ENCODE measurements at regions not wholly inside any gene's neighbourhood (a gene's known extent, or its start where the extent isn't known, plus 50 kb on each side); places are given as distances from the start of the nearest gene placed in this dataset.

DNA sequence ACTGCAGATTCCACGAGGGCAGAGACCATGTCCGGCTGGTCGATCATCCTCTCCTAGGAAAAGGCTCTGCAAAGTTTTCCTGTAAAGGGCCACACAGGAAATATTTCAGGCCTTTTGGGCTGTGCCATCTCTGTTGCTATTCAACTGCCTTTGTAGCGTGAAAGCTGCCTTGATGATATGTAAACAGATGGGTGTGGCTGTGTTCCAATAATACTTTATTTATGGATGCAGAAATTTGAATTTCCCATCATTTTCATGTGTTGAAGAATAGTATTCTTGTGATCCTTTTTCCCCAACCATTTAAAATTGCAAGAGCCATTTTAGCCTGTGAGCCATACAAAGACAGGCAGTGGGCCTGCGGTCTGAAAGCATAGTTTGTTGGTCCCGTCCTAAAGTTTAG, 950.7 kb upstream of the RBFOX1 start:
- DNase-seq (ENCODE audit: low spot score) = no peak

DNA sequence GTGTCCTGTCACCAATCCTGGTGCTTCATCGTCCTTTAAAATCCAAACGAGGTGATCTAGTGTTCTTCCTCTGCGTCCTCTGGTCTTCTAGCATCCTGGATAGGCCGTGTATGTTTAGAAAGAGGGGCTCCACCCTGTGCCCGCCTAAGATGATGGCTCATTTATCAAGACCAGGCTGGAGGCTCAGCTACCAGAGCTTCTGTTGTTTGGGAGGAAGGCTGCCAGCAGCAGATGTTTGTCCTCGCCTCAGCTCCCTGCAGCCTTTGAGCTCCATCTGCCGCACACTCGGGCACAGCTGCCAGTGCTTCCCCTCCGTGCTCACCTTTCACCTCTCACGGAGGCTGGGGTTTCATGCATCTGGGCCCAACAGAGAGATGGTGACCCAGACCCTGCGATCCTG, 954.7 kb upstream of the RBFOX1 start:
- DNase-seq (ENCODE audit: low spot score) = no peak

DNA sequence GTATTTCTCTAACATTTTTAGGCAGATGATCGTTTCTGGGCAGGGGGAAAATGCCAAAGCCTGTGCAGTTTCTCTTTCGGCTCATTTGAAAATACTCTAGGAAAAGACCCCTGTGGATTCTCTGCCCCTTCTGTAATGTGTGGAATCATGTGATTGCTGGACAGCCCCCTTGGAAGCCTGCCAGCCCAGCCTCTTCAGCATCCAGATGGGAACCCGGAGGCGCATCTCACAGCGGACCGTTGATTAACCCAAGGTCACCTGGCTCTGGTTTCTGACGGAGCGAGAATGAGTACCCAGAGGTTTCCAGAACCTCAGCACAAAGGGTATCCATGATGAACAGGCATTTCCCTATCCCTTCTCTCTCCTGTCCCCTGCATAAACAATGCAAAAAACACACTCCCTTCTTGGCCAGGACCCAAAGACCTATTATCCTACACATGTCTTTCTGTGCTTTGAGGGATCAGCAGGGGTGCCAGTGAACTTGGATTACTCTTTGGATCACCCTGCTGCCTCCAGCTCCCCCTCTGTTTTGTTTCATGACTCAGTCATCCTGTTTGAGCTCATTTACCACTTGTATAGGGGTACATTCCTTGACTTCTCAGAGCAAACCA, 957.1 kb upstream of the RBFOX1 start:
- no peak for DNase-seq (ENCODE audit: low spot score)

DNA sequence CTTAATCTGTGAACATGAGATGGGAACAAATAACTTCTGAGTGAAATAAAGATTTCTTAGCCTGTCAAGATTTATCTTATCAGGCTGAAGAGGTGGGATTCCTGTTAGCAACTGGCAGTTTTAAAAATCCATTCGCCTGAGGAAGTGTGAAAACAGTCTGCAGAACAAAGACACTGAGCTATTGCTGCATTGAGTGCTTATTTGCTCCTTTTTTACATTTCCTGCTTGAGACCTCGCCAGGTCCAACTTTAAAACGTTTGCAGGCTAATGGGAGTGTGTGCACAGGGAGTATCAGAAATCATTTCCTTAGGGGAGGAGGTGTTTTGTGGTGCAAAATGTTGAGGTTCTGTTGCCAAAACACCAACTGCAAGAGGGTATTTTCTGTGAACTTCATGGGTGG, 957.8 kb upstream of the RBFOX1 start:
- no peak for DNase-seq (ENCODE audit: low spot score)

DNA sequence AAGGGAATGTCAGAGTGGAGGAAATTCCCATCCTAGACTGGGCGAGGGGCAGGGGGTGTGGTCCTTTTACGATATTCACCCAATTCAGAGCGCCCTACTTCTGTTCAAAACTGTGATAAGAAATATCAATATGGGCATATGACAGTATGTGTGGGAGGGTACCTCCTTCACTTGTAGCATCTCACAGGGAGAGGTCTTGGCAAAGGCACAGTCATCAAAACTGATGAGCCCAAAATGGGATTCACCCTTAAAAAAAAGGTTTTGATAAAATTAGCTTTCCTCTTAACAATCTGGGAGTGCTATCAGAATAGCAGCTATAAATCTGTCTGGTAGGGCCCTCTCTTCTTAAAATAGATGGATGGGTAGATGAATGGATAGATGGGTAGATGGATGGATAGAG, 967.8 kb upstream of the RBFOX1 start:
- DNase-seq (ENCODE audit: low spot score) = no peak

DNA sequence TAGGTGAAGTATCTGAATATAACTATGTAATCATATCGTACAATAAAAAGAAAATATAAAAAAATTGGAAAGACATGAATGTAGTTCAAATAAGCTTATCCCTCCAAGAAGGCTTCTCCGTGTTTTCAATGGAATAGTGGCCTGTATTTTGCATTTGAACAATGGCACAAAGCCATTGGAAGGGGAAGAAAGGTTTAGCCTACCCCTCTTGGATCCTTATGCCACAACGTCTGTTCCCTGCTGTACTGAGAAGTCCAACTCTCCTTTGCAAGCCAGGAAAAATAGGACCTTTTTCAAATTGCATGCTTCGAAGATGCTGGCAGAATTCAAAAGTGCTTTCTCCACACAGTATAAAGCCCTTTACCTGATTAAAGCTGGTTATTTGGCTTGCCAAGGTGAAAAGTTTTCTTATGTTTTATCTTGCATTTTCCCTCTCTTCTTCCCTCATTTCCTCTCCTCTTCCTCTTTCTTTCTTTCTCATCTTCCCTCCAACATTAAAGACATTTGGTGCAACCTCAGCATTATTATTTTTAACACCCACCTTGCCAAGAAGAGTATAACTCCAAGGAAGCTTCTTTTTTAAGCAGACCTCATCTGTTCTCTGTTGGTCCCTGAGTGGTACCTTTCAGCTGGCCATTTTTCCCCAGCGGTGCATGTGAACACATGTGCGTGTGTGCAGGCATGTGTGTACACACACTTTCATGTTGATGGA, 968.6 kb upstream of the RBFOX1 start:
- DNase-seq (ENCODE audit: low spot score) = no peak

DNA sequence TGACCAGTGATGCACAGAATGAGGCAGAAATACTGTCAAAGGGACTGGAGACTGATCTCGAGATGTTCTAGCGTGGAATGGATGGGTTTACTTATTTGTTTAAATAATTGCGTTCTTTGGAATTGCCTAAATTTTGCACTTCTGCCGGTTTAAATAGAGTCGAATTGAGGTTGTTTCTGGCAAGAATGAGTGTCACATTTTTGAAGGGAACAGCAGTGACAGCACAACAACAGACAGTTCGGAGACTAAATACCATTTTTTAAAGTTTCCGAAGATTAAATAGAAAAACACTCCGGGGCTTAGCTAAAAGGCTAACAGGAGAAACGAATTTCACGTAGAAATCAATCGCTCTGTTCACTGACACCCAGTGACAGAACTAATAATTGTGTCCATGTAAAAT, 969.2 kb upstream of the RBFOX1 start:
- DNase-seq (ENCODE audit: low spot score) = no peak

DNA sequence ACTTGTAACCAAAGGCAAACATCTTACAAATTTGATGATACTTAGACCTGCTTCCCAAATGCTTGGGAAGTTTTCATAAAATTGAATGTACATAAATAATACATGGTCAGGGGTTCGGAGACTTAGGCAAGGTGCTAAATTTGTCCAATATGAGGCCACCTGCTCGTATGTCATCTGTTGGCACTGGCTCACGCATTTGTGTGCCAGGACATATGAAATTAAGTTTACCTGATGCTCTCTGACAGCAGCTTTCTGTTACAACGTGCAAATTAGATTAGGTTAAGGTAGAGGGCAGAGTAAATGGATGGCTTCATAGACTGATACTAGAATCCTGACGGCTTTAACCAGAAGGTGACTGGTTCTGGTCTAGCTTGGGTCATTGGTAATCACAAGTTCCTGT, 970.3 kb upstream of the RBFOX1 start:
- no peak for DNase-seq (ENCODE audit: low spot score)

DNA sequence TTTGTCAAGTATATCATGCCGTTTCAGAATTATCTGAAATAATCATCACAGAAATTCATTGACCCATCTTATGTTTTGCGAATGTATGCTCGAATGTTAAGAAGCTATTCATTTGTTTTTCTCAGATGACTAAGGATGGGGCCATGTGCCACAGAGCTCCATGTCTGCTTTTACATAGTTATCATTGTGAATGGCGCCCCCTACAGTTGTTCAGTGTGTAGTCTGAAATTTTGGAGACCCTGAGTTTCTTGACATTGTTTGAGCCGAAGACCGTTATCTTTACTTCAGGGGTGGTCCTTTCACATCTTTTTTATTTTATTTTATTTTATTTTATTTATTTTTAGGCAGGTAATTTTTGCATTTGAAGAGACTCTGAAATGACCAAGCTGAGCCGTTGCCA, 972.0 kb upstream of the RBFOX1 start:
- no peak for DNase-seq (ENCODE audit: low spot score)

DNA sequence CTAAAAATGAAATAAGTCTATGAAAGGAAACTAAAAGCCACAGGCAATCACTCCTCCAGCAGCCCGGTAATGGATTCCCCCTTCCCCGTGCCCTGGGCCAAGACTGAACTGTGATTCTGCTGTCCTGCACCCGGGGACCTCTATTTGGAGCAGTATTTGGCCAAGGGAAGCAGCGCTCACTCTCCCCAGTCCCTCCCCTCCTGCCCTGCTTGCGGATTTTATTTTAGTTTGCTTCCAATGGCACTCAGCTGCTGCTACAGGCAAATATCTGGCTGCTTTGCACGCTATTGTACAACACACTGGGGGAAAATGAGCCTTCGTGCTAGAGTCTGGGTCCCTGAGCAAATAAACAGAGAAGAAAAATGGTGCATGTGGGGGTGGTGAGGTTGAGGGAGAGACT, 975.7 kb upstream of the RBFOX1 start:
- DNase-seq (ENCODE audit: low spot score) = no peak

DNA sequence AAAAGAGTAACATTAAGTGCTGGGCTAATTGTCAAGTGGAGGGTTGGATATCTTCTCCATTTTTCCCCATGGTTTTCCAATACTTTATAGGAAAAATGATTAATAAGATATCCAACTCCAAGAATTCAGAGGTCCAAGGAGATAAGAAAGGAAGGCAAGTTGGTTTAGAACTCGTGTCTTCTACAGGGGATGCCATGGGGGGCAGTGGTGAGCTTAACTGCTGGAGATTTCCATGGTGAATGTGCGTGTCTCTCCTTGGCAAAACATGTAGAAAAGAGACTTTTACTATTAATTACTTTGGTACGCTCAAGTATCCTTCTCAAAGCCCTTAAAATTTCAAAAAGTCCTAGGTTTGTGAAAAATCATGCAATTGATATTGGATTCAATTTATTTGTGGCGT, 982.9 kb upstream of the RBFOX1 start:
- DNase-seq (ENCODE audit: low spot score) = no peak

DNA sequence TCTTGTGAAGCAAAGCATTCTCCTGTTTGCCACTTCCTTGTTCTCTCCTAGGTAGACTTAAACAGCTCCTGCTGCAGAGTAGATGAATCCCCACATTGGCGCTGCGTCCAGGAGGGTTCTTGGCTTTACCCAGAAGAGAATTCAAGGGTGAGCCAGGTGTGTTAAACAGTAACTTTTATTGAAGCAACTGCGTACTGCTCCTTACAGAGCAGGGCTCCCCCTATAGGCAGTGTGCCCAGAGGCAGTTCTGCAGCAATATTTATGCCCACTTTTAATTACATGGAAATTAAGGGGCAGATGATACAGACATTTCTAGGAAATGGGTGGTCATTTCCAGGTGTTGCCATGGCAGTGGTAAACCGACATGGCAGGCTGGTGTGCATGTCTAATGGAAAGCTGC, 987.6 kb upstream of the RBFOX1 start:
- no peak for DNase-seq (ENCODE audit: low spot score)

DNA sequence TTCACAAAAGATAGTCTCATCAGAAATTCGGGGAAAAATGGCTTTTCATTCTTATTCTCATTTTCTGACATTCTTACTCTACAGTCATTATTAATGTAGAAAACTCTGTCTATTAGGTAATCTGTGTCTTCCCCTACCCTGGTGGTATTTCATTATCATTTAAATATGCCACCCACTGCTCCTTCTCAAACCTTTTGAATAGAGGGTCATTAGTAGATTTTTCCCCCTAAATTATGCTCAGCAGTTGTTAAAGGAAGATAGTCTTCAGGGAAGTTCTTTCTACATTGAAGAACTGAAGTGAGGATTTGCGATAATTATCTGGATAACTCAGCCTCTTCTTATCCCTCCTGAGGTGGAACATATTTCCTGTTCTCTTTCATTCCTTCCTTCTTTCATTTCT, 989.5 kb upstream of the RBFOX1 start:
- DNase-seq (ENCODE audit: low spot score) = no peak

DNA sequence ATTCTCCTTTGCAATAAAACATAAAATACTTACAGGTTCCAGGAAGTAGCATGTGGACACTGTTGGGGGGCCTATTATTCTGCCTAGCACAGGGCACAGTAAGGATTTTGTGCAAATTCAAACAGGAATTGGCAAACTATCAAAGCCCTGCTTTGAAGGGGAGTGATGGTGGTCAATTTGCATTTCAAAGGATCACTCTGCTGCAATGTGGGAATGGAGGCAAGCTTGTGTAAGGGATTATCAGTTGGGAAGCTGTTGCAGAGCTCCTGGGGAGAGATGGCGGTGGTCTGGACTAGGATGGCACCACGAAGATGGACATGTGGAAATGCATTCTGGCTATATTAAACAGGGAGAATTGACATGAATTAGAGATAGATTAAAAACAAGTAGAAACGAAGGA, 990.7 kb upstream of the RBFOX1 start:
- DNase-seq (ENCODE audit: low spot score) = no peak

DNA sequence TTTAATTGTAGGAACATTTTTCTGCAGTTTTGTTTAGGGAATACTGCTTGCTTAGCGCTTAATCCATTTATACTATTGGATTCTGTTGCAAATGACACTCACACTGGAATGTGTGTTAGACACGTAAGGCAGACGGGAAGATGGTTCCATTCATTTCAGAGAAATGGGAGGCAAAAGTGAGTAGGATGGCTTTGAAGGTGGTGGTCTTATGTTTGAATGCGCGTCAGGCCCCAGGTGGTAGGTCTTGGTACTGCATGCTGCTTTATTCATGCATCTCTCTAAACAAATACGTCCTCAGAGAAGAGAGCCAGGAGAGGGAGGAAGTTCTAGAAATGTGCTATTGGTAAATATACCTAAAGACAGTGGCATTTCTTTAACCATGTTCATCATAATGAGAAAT, 997.6 kb upstream of the RBFOX1 start:
- no peak for DNase-seq (ENCODE audit: low spot score)

DNA sequence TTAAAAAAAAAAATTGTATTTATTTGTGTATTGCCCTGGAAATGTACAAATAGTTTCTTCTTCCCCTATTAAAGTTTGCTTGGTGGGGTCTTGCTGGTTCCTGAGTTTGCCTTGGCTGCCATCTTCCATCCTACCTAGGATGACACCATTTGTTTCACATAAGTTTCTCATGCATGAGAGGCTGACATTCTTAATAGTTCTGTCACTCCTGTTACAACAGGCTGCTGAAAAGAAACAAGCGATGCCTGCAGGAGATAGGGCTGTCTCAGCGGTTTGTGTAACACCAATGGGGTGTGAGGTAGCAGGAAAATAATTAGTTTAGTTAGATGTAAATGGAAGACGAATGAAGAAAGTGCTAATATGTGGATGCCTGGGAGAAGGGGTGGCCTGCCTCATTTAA, 1000.9 kb upstream of the RBFOX1 start:
- DNase-seq (ENCODE audit: low spot score) = no peak

DNA sequence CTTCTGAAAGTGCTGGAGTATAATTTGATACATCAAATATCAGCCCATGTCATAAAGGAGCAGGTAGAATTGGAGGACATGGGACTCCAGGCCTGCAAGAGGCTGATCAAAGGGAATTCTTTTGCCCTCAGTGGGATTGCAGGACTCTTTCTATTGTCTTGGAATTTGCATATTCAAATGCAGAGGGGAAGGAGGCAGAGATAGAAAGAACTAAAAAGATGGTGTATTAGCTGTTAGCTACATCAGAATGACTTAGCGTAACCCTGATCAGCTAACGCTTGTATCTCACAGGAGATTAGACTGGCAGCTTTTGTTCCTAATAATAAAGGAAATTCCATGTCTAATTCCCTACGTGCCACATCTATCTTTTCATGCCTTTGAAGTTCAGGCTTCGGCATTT, 1014.7 kb upstream of the RBFOX1 start:
- DNase-seq (ENCODE audit: low spot score) = no peak

DNA sequence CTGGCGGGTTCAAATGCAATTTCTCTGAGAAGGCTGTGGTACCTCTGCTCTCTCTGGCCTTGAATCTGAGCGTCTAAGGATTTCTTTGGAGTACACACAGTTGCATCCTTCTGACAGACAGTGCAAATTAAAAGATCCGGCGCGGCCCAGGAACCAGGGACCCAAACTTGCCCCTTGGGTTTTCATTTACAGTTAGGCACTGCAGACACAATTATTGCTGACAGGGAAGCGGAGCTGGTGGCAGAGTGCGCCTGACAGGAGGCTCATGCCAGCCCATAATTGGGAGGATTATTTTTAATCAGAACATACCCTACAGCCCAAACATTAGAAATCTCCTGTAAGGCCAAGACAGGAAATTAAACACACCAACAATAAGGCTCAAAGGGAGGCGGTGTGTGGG, 1023.4 kb upstream of the RBFOX1 start:
- DNase-seq (ENCODE audit: low spot score) = no peak

DNA sequence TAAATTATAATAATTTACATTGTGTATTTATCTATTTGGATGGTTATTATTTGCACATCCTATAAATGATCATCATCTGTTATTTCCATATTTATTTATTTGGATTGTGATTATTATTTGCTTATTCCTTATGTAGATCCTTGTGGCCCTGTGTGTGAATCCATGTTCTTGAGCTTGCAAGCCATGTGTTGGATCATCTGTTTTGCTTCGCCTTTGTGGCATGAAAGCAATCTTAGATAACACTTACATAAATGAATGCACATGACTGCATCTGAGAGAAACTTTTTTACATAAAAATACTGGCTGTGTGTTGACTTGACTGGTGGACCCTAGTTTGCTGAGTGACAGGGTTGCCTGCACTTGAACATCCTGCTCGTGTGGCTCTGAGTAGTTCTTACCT, 1024.5 kb upstream of the RBFOX1 start:
- no peak for DNase-seq (ENCODE audit: low spot score)

DNA sequence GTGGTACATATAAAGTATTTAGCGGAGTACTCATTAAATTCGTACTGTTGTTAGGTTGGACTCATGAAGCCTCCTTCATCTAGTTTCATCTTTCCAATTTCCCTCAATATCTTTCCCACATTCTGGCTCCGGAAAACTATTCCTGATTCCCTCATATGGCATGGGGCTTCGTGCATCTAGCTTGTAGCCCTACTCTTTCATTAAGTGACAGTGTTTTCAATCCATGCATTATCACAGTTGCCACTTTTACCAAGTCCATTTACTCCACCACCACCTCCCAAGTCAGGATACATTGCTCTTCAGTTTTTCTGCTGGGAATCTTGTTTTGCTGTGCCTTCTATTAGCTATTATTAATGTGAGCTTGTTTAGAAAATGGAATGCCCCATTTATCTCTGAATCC, 1032.1 kb upstream of the RBFOX1 start:
- DNase-seq (ENCODE audit: low spot score) = no peak

DNA sequence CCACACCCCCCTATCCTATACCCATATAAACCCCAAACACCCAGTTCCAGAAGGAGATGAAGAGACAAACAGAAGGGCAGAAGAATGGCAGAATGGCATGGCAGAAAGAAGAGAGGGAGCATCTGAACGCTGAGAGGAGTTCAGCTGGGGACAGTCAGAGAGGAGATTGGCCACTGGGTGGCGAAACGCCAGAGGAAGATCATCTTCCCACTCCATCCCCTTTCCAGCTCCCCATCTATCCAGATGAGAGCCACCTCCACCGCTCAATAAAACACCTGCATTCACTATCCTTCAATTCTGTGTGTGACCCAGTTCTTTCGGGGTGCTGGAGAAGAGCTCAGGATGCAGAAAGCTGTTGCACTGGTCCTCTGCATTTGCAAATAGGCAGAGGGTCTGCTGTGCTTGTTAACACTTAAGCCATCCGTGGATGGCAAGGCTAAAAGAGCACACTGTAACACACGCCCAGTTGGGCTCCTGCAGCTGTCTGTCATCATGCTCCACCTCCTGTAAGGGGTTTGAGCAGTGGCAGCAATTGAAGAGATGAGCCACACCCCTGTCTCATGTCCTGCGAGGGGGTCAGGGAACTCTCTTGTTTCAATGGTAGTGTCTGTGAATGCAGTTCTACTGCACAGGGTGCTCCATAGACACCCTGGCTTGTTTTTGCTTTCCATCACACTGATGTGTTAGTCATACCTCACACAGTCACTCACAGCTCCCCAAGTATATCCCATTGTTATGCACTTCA, 1034.8 kb upstream of the RBFOX1 start:
- DNase-seq (ENCODE audit: low spot score) = no peak

DNA sequence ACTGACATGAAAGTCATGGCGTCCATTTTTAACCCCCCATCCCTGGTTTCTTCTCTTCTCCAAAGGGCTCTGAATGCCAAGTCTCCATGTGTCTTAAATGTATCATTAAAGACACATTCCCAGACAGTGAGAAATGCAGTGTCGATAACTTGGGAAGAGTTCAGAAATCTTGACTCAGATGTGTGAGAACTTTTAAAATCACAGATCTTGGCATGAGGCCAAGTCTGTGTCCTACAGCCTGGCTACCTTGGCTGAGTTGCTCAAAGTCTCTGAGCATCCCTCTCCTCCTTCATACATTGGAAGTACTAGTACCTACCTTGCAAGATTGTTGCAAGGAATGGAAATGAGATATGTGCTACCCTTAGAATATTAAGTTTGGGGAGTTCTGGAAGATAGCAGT, 1046.5 kb upstream of the RBFOX1 start:
- no peak for DNase-seq (ENCODE audit: low spot score)

DNA sequence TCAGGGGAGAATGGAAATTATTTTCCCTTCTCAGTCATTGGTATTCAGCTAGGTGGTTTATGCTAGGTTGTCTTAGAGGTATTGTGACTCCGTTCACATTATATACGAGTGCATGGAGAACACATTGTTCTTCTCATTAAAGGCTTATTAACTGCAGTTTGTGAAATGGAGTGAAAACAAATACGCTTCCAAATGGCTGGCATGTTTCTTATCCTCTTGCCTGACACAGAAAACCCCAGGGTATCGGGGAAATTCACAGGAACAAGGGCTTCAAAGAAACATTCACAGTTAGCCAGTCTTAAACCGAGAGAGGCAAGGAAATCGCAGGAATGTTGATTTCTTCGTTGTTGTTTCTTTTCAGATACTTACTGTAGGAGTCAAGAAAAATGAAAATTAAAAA, 1047.9 kb upstream of the RBFOX1 start:
- DNase-seq (ENCODE audit: low spot score) = no peak

DNA sequence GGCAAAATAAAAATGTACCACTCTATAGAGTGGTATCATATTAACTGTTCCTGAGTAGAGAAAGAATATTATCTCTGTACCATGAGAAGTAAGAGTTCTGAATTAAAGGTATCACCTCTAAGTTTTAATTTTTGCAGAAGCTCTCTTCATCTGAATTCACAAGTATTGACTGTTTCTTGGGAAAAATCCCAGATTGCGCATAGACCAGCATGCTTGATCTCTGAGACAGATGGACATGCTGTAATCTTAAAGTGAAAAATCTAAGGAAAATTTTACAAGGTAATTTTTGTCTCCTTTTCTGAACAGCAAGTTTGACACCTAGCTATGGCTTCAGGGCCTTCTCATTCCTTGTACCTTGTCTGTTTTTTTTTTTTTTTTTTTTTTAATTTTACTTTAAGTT, 1050.7 kb upstream of the RBFOX1 start:
- no peak for DNase-seq (ENCODE audit: low spot score)

All from left forelimb (tissue), 1 donor.